Neural crest cell (in vitro differentiated cells): ENCODE measurements at regions not wholly inside any gene's neighbourhood (a gene's known extent, or its start where the extent isn't known, plus 50 kb on each side); places are given as distances from the start of the nearest gene placed in this dataset.

ENCODE experiments used
- DNase-seq: peaks from one replicate; pipeline ENCODE4 v3.0.0; 2021; ENCODE audit warnings: low read depth, mixed read lengths, low spot score
- H3K27ac Mint-ChIP-seq: one replicate; pipeline ENCODE4 v1.8.0; 2021; ENCODE audit warnings: mild to moderate bottlenecking, mixed read lengths; ENCODE audit not compliant: unreplicated experiment
- H3K27me3 Mint-ChIP-seq: 2 replicates; pipeline ENCODE4 v1.8.0; 2021; ENCODE audit warnings: low read depth, mild to moderate bottlenecking, mixed read lengths
- H3K36me3 Mint-ChIP-seq: 2 replicates; pipeline ENCODE4 v1.8.0; 2021; ENCODE audit warnings: low read depth, mild to moderate bottlenecking, mixed read lengths
- H3K4me1 Mint-ChIP-seq: 2 replicates; pipeline ENCODE4 v1.8.0; 2021; ENCODE audit warnings: mixed read lengths
- H3K4me3 Mint-ChIP-seq: one replicate; pipeline ENCODE4 v1.8.0; 2021; ENCODE audit warnings: mild to moderate bottlenecking, mixed read lengths
- H3K9me3 Mint-ChIP-seq: 2 replicates; pipeline ENCODE4 v1.8.0; 2021; ENCODE audit warnings: mixed read lengths
- CTCF ChIP-seq: fragments of 200-600 bp; sonication (generic); conservative IDR thresholded peaks from 2 replicates; pipeline ENCODE4 v1.5.0; 2021; ENCODE audit warnings: antibody characterized with exemption, mild to moderate bottlenecking

- no peaks in the 10 kb centered on the region for H3K27me3 Mint-ChIP-seq
Observed at GRCh38 chr18:64271975-64272659, 123.2 kb upstream of the LINC00305 start.

GRCh38 chr18:64271246-64271645 lies 122.4 kb upstream of the LINC00305 start:
- no peaks in the 10 kb centered on the region for H3K27me3 Mint-ChIP-seq
- TF ChIP-seq CTCF, result no peak
- no peak overlapping the region for H3K27ac Mint-ChIP-seq
- no peak for DNase-seq
- H3K4me3 Mint-ChIP-seq, result no peak overlapping the region
- no peaks in the 10 kb centered on the region for H3K36me3 Mint-ChIP-seq
- no peaks in the 10 kb centered on the region for H3K9me3 Mint-ChIP-seq
- peaks cover 42% of the 10 kb centered on the region for H3K4me1 Mint-ChIP-seq

More at GRCh38 chr18:64271975-64272659, 123.2 kb upstream of the LINC00305 start:
- no peak overlapping the region for H3K4me3 Mint-ChIP-seq
- no peak for DNase-seq
- peaks cover 48% of the 10 kb centered on the region for H3K4me1 Mint-ChIP-seq
- H3K27ac Mint-ChIP-seq, result no peak overlapping the region
- no peaks in the 10 kb centered on the region for H3K9me3 Mint-ChIP-seq
- no peaks in the 10 kb centered on the region for H3K36me3 Mint-ChIP-seq
- no peak for TF ChIP-seq CTCF

- TF ChIP-seq CTCF, result no peak
- DNase-seq, result no peak
- Mint-ChIP-seq H3K27me3 (no peaks in the 10 kb centered on the region), H3K27ac (no peak overlapping the region), H3K9me3 (no peaks in the 10 kb centered on the region), H3K4me1 (peaks cover 38% of the 10 kb centered on the region), H3K4me3 (no peak overlapping the region), H3K36me3 (no peaks in the 10 kb centered on the region)
Observed at GRCh38 chr18:64270608-64271007, 121.7 kb upstream of the LINC00305 start.

DNA sequence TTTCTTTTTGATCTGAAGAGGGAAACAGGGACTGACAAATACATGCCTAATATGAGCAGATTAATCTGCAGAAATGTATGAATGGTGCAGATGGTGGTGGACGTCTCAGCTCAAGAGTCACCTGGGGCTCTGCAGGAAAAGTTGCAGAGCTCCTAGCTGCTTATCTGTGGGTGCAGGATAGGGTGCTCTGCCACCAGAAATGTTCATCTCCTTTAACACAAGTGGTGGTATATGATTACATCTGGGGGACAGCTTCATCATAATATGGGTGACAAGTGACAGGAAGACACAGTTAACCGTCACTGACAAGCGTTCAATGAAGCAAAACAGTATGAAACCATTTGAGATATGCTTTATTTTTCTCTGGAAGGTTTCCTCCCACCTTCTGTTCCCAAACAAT lies 121.2 kb upstream of the LINC00305 start:
- Mint-ChIP-seq H3K27me3 (no peaks in the 10 kb centered on the region), H3K4me1 (peaks cover 38% of the 10 kb centered on the region), H3K4me3 (no peak overlapping the region), H3K36me3 (no peaks in the 10 kb centered on the region), H3K27ac (no peak overlapping the region), H3K9me3 (no peaks in the 10 kb centered on the region)
- no peak for DNase-seq
- no peak for TF ChIP-seq CTCF

- Mint-ChIP-seq H3K36me3 (no peaks in the 10 kb centered on the region), H3K9me3 (no peaks in the 10 kb centered on the region), H3K27me3 (no peaks in the 10 kb centered on the region), H3K27ac (no peak overlapping the region), H3K4me3 (no peak overlapping the region), H3K4me1 (peaks cover 3% of the 10 kb centered on the region)
- no peak for DNase-seq
- no peak for TF ChIP-seq CTCF
Observed at GRCh38 chr18:64264171-64264570, 115.3 kb upstream of the LINC00305 start.
